DMS 273 treated with DMSO at 0.1 percent for 48 hours (cell line): ENCODE measurements at regions not wholly inside any gene's neighbourhood (a gene's known extent, or its start where the extent isn't known, plus 50 kb on each side); places are given as distances from the start of the nearest gene placed in this dataset.

Experiments used
- DNase-seq: peaks from one replicate; lab custom pipeline; 2025; lab: John Stamatoyannopoulos, UW

- no peak for DNase-seq
These were observed 181.1 kb upstream of the UBL3 start for GRCh38 chr13:30031488-30031887.

GRCh38 chr13:30030141-30030750 is 179.8 kb upstream of the UBL3 start:
- no peak for DNase-seq

GRCh38 chr13:30027569-30028455 is 177.4 kb upstream of the UBL3 start:
- DNase-seq, result no peak

- DNase-seq, result no peak
These were observed 176.5 kb upstream of the UBL3 start for GRCh38 chr13:30026909-30027308.

GRCh38 chr13:30026093-30026492 is 175.7 kb upstream of the UBL3 start:
- no peak for DNase-seq

GRCh38 chr13:30025351-30025750 is 174.9 kb upstream of the UBL3 start:
- no peak for DNase-seq

- DNase-seq, result no peak
These were observed 173.9 kb upstream of the UBL3 start for GRCh38 chr13:30024125-30024865.

- no peak for DNase-seq
These were observed 172.9 kb upstream of the UBL3 start for GRCh38 chr13:30023196-30023895.

- DNase-seq, result no peak
These were observed 172.4 kb upstream of the UBL3 start for GRCh38 chr13:30022796-30023195.

GRCh38 chr13:30022256-30022655 is 171.8 kb upstream of the UBL3 start:
- DNase-seq, result no peak

GRCh38 chr13:30021611-30022010 is 171.2 kb upstream of the UBL3 start:
- no peak for DNase-seq

- no peak for DNase-seq
These were observed 170.4 kb upstream of the UBL3 start for GRCh38 chr13:30020726-30021312.

- no peak for DNase-seq
These were observed 169.5 kb upstream of the UBL3 start for GRCh38 chr13:30019648-30020626.

GRCh38 chr13:30017880-30018279 is 167.5 kb upstream of the UBL3 start:
- DNase-seq, result no peak

- no peak for DNase-seq
These were observed 166.0 kb upstream of the UBL3 start for GRCh38 chr13:30016398-30016797.

GRCh38 chr13:30009411-30009810 is 159.0 kb upstream of the UBL3 start:
- no peak for DNase-seq

GRCh38 chr13:30006246-30006645 is 155.8 kb upstream of the UBL3 start:
- no peak for DNase-seq

GRCh38 chr13:30004204-30004603 is 153.8 kb upstream of the UBL3 start:
- DNase-seq, result no peak

- DNase-seq, result no peak
These were observed 152.2 kb upstream of the UBL3 start for GRCh38 chr13:30002577-30002976.

GRCh38 chr13:30000370-30000765 is 150.0 kb upstream of the UBL3 start:
- no peak for DNase-seq
